ENCODE measurements at regions not wholly inside any gene's neighbourhood (a gene's known extent, or its start where the extent isn't known, plus 50 kb on each side); places are given as distances from the start of the nearest gene placed in this dataset.

GRCh38 chr10:75304741-75305390 lies 69.1 kb upstream of the COMTD1 start:
- ChIA-PET CTCF (no interaction called here), POLR2A (no interaction called here)
- Histone ChIP-seq H3K9me2 (no peaks in the 10 kb centered on the region), H3K9ac (no peak overlapping the region), H3K4me1 (ENCODE audit: control insufficient read depth in 1 of 2, insufficient read depth in 2 of 2, low read depth in 1 of 2, low read length in 1 of 2) (no peaks in the 10 kb centered on the region), H3F3A (replicated peaks; ENCODE audit: insufficient read depth) (peaks cover 11% of the 10 kb centered on the region), H3K36me3 (replicated peaks in 1 of 2; ENCODE audit: control insufficient read depth in 1 of 2, insufficient read depth in 2 of 2, low read length in 1 of 2) (no peaks in the 10 kb centered on the region), H4K20me1 (ENCODE audit: insufficient read depth) (no peaks in the 10 kb centered on the region), H3K4me3 (ENCODE audit: low read depth in 2 of 2, low read length in 1 of 2) (no peak overlapping the region), H3K4me2 (no peak overlapping the region), H3K27me3 (ENCODE audit: insufficient read depth) (no peaks in the 10 kb centered on the region), H3K27ac (ENCODE audit: low read depth in 2 of 2, low read length in 1 of 2) (no peak overlapping the region; a peak in 1 of 4 replicates), H2AFZ (ENCODE audit: low read depth) (no peak overlapping the region), H3K79me2 (ENCODE audit: insufficient read depth) (no peaks in the 10 kb centered on the region), H3K9me3 (peaks cover 15% of the 10 kb centered on the region; the same call in 1 of the 2 replicates)
- 88% methylated on average over 2 of the region's 2 CpGs for WGBS (ENCODE audit: low lambda C conversion rate)
- DNase-seq: no peak
- TF ChIP-seq ZBTB33 (IDR thresholded peaks at IDR 0.05; ENCODE audit: borderline replicate concordance, low read depth) (no peak), FOXJ3 (CRISPR knock-in tag; IDR thresholded peaks at IDR 0.05) (no peak), ELF1 (IDR thresholded peaks at IDR 0.05) (no peak), MEF2A (IDR thresholded peaks at IDR 0.05; ENCODE audit: borderline replicate concordance, low read depth) (no peak), MXI1 (IDR thresholded peaks at IDR 0.05; ENCODE audit: low read depth, low read length) (no peak), RFX5 (IDR thresholded peaks at IDR 0.05; ENCODE audit: low read length) (no peak)

GRCh38 chr10:75304313-75304712 lies 68.6 kb upstream of the COMTD1 start:
- DNase-seq: no peak
- Histone ChIP-seq H3K9me3 (peaks cover 15% of the 10 kb centered on the region; the same call in 1 of the 2 replicates), H3F3A (replicated peaks; ENCODE audit: insufficient read depth) (peaks cover 11% of the 10 kb centered on the region), H3K27me3 (ENCODE audit: insufficient read depth) (no peaks in the 10 kb centered on the region), H3K4me1 (ENCODE audit: control insufficient read depth in 1 of 2, insufficient read depth in 2 of 2, low read depth in 1 of 2, low read length in 1 of 2) (no peaks in the 10 kb centered on the region), H4K20me1 (ENCODE audit: insufficient read depth) (no peaks in the 10 kb centered on the region), H3K79me2 (ENCODE audit: insufficient read depth) (no peaks in the 10 kb centered on the region), H2AFZ (ENCODE audit: low read depth) (no peak overlapping the region), H3K4me3 (ENCODE audit: low read depth in 2 of 2, low read length in 1 of 2) (no peak overlapping the region), H3K9me2 (no peaks in the 10 kb centered on the region), H3K4me2 (no peak overlapping the region), H3K9ac (no peak overlapping the region), H3K27ac (ENCODE audit: low read depth in 2 of 2, low read length in 1 of 2) (no peak overlapping the region; a peak in 1 of 4 replicates), H3K36me3 (replicated peaks in 1 of 2; ENCODE audit: control insufficient read depth in 1 of 2, insufficient read depth in 2 of 2, low read length in 1 of 2) (no peaks in the 10 kb centered on the region)
- ChIA-PET CTCF (no interaction called here), POLR2A (no interaction called here)
- 30% methylated on average over 1 of the region's 1 CpG for WGBS (ENCODE audit: low lambda C conversion rate)
- TF ChIP-seq ELF1 (IDR thresholded peaks at IDR 0.05) (no peak), TAF1 (IDR thresholded peaks at IDR 0.05; ENCODE audit: borderline replicate concordance, low read depth, low read length) (no peak), JUND (IDR thresholded peaks at IDR 0.05) (no peak), POLR2AphosphoS5 (IDR thresholded peaks at IDR 0.05; ENCODE audit: low read depth, low read length) (no peak), IRF3 (IDR thresholded peaks at IDR 0.05; ENCODE audit: low read depth, low read length) (no peak), YY1 (IDR thresholded peaks at IDR 0.05; ENCODE audit: low read depth) (no peak), SIN3A (IDR thresholded peaks at IDR 0.05; ENCODE audit: borderline replicate concordance, low read depth, low read length) (no peak), RXRA (IDR thresholded peaks at IDR 0.05; ENCODE audit: borderline replicate concordance, low read depth) (no peak), FOSL2 (IDR thresholded peaks at IDR 0.05; ENCODE audit: borderline replicate concordance, low read depth) (no peak), TCF12 (IDR thresholded peaks at IDR 0.05) (no peak), EP300 (IDR thresholded peaks at IDR 0.05; ENCODE audit: borderline replicate concordance in 1 of 2, low read depth in 1 of 2, low read length in 1 of 2) (no peak), FOXJ3 (CRISPR knock-in tag; IDR thresholded peaks at IDR 0.05) (no peak), MEF2A (IDR thresholded peaks at IDR 0.05; ENCODE audit: borderline replicate concordance, low read depth) (no peak), RFX5 (IDR thresholded peaks at IDR 0.05; ENCODE audit: low read length) (no peak), ZBTB33 (IDR thresholded peaks at IDR 0.05; ENCODE audit: borderline replicate concordance, low read depth) (no peak)
- TF ChIP-seq, protein P1, sequence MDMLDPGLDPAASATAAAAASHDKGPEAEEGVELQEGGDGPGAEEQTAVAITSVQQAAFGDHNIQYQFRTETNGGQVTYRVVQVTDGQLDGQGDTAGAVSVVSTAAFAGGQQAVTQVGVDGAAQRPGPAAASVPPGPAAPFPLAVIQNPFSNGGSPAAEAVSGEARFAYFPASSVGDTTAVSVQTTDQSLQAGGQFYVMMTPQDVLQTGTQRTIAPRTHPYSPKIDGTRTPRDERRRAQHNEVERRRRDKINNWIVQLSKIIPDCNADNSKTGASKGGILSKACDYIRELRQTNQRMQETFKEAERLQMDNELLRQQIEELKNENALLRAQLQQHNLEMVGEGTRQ (IDR thresholded peaks at IDR 0.05; ENCODE audit: borderline replicate concordance, low read depth, low read length): no peak
- TF ChIP-seq, protein P2, sequence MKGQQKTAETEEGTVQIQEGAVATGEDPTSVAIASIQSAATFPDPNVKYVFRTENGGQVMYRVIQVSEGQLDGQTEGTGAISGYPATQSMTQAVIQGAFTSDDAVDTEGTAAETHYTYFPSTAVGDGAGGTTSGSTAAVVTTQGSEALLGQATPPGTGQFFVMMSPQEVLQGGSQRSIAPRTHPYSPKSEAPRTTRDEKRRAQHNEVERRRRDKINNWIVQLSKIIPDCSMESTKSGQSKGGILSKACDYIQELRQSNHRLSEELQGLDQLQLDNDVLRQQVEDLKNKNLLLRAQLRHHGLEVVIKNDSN (IDR thresholded peaks at IDR 0.05; ENCODE audit: borderline replicate concordance, low read depth): no peak

Data from SK-N-SH (cell line).